ENCODE measurements at regions not wholly inside any gene's neighbourhood (a gene's known extent, or its start where the extent isn't known, plus 50 kb on each side); places are given as distances from the start of the nearest gene placed in this dataset.
"Not testable (repeated sequence)": the region's sequence is repeated elsewhere in the genome, so short reads cannot be mapped to it uniquely, and the experiment has no call there.

- H3K27me3 ChIP-seq, result no peaks in the 10 kb centered on the region
- no peak overlapping the region for H3K27ac ChIP-seq
- H3K4me3 ChIP-seq, result no peak overlapping the region
- no peak for ATAC-seq
- no peaks in the 10 kb centered on the region for H3K9me3 ChIP-seq
- H3K36me3 ChIP-seq, result no peaks in the 10 kb centered on the region
- intact Hi-C loops (cut with DNase I; ENCODE audit: low total_unique reads), result no loop called here
- in situ Hi-C loops (cut with MboI; ENCODE audit: low sequenced_read_pairs in 4 of 4), result no loop called here
- no peaks in the 10 kb centered on the region for H3K4me1 ChIP-seq
- no peak for TF ChIP-seq POLR2A (IDR thresholded peaks at IDR 0.05)
- no peak for TF ChIP-seq CTCF (IDR thresholded peaks at IDR 0.05 in 4 of 5, conservative IDR thresholded peaks at IDR 0.05 in 1 of 5)
- no peak for DNase-seq
These were observed 962.2 kb upstream of the PCDH20 start for GRCh38 chr13:62377838-62378237.

DNA sequence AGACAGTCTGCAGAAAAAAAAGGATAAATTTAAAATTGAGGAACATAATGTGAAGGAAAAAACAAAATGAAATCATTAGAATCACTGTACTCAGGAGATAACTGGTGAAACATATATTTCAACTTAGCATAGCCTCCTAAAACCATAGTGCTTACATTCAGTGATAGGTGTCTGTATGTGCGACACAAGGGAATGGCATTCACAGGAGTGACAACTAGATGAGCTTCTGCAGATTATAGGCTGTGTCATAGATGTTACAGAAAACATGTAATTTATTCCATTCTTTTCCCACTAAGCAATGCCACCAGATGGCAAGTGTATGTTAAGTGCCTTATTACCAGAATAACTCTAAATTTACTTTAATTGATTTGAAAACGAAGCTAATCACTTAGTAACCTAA, 960.0 kb upstream of the PCDH20 start:
- Histone ChIP-seq H3K27ac (no peak overlapping the region), H3K9me3 (no peaks in the 10 kb centered on the region), H3K4me1 (no peaks in the 10 kb centered on the region), H3K4me3 (no peak overlapping the region), H3K27me3 (no peaks in the 10 kb centered on the region), H3K36me3 (no peaks in the 10 kb centered on the region)
- no peak for DNase-seq
- TF ChIP-seq POLR2A (IDR thresholded peaks at IDR 0.05), result no peak
- TF ChIP-seq CTCF (IDR thresholded peaks at IDR 0.05 in 4 of 5, conservative IDR thresholded peaks at IDR 0.05 in 1 of 5), result no peak
- no peak for ATAC-seq
- in situ Hi-C loops (cut with MboI; ENCODE audit: low sequenced_read_pairs in 4 of 4), result no loop called here
- intact Hi-C loops (cut with DNase I; ENCODE audit: low total_unique reads), result no loop called here

GRCh38 chr13:62371737-62372136, 956.1 kb upstream of the PCDH20 start:
- DNase-seq, result no peak
- TF ChIP-seq CTCF (IDR thresholded peaks at IDR 0.05 in 4 of 5, conservative IDR thresholded peaks at IDR 0.05 in 1 of 5) (no peak), POLR2A (IDR thresholded peaks at IDR 0.05) (no peak)
- in situ Hi-C loops (cut with MboI; ENCODE audit: low sequenced_read_pairs in 4 of 4) (no loop called here), intact Hi-C loops (cut with DNase I; ENCODE audit: low total_unique reads) (no loop called here)
- no peaks in the 10 kb centered on the region for H3K4me1 ChIP-seq
- H3K4me3 ChIP-seq, result no peak overlapping the region
- no peak overlapping the region for H3K27ac ChIP-seq
- no peaks in the 10 kb centered on the region for H3K27me3 ChIP-seq
- no peak for ATAC-seq
- H3K36me3 ChIP-seq, result no peaks in the 10 kb centered on the region
- H3K9me3 ChIP-seq, result no peaks in the 10 kb centered on the region

GRCh38 chr13:62367971-62368370, 952.3 kb upstream of the PCDH20 start:
- H3K27ac ChIP-seq; intact Hi-C loops (cut with DNase I; ENCODE audit: low total_unique reads); H3K4me3 ChIP-seq; H3K27me3 ChIP-seq; DNase-seq; in situ Hi-C loops (cut with MboI; ENCODE audit: low sequenced_read_pairs in 4 of 4); H3K9me3 ChIP-seq; H3K36me3 ChIP-seq; ATAC-seq; H3K4me1 ChIP-seq: not testable (repeated sequence)

- H3K27ac ChIP-seq, result no peak overlapping the region
- no peaks in the 10 kb centered on the region for H3K27me3 ChIP-seq
- H3K4me1 ChIP-seq, result no peaks in the 10 kb centered on the region
- intact Hi-C loops (cut with DNase I; ENCODE audit: low total_unique reads), result no loop called here
- in situ Hi-C loops (cut with MboI; ENCODE audit: low sequenced_read_pairs in 4 of 4), result no loop called here
- no peaks in the 10 kb centered on the region for H3K36me3 ChIP-seq
- H3K4me3 ChIP-seq, result no peak overlapping the region
- ATAC-seq (no peak), DNase-seq (no peak)
- TF ChIP-seq CTCF (IDR thresholded peaks at IDR 0.05 in 4 of 5, conservative IDR thresholded peaks at IDR 0.05 in 1 of 5), result no peak
- TF ChIP-seq POLR2A (IDR thresholded peaks at IDR 0.05), result no peak
- H3K9me3 ChIP-seq, result no peaks in the 10 kb centered on the region
These were observed 945.0 kb upstream of the PCDH20 start for GRCh38 chr13:62360609-62361008.

Measured in gastrocnemius medialis (tissue), 4 donors.